ENCODE measurements at regions not wholly inside any gene's neighbourhood (a gene's known extent, or its start where the extent isn't known, plus 50 kb on each side); places are given as distances from the start of the nearest gene placed in this dataset.

GRCh38 chr10:110423650-110424049 lies 74.1 kb upstream of the DUSP5 start (continued):
- no peak for TF ChIP-seq ZBTB40 (IDR thresholded peaks at IDR 0.05; ENCODE audit: borderline replicate concordance)
- TF ChIP-seq TARDBP (IDR thresholded peaks at IDR 0.05; ENCODE audit: borderline replicate concordance), result no peak
- TF ChIP-seq RELA (IDR thresholded peaks at IDR 0.05; ENCODE audit: borderline replicate concordance, partially characterized antibody), result no peak
- TF ChIP-seq ZNF217 (IDR thresholded peaks at IDR 0.05), result no peak
- TF ChIP-seq IKZF2 (IDR thresholded peaks at IDR 0.05), result peak; percentile 35 to 49; a peak in 3 of 4 replicates
- TF ChIP-seq HDGF (IDR thresholded peaks at IDR 0.05), result no peak
- 0 out of 2 replicates have a peak, but pooled peaks have one; percentile 13 for TF ChIP-seq PAX5 (IDR thresholded peaks at IDR 0.05; ENCODE audit: borderline replicate concordance, low read depth, low read length)
- no peak for TF ChIP-seq ASH2L (IDR thresholded peaks at IDR 0.05; ENCODE audit: borderline replicate concordance, low read depth)
- peak; percentile 34 for TF ChIP-seq SMAD1 (IDR thresholded peaks at IDR 0.05; ENCODE audit: low read depth, partially characterized antibody)
- peak; percentile 90 for TF ChIP-seq EED (IDR thresholded peaks at IDR 0.05; ENCODE audit: low read depth)
- TF ChIP-seq MAX (IDR thresholded peaks at IDR 0.05; ENCODE audit: low read depth, low read length), result no peak
- no peak for TF ChIP-seq IRF4 (IDR thresholded peaks at IDR 0.05; ENCODE audit: low read depth, low read length)
- TF ChIP-seq NR2C1 (IDR thresholded peaks at IDR 0.05), result no peak
- peak; percentile 60; the same call in 1 of the 2 replicates for TF ChIP-seq FOXM1 (IDR thresholded peaks at IDR 0.05; ENCODE audit: low read depth, low read length)
- no peak for TF ChIP-seq YBX1 (IDR thresholded peaks at IDR 0.05)
- no peak for TF ChIP-seq EZH2 (IDR thresholded peaks at IDR 0.05; ENCODE audit: borderline replicate concordance, control insufficient read depth, low read depth, low read length)
- TF ChIP-seq KLF5 (IDR thresholded peaks at IDR 0.05; ENCODE audit: partially characterized antibody), result no peak
- TF ChIP-seq CBX3 (IDR thresholded peaks at IDR 0.05; ENCODE audit: borderline replicate concordance, low read depth), result no peak
- peak; percentile 53; the same call in 1 of the 2 replicates for TF ChIP-seq RUNX3 (IDR thresholded peaks at IDR 0.05; ENCODE audit: low read length)
- TF ChIP-seq MEF2B (IDR thresholded peaks at IDR 0.05; ENCODE audit: partially characterized antibody, poor library complexity, severe bottlenecking), result no peak
- no peak for TF ChIP-seq CEBPZ (IDR thresholded peaks at IDR 0.05; ENCODE audit: low read depth, low read length)
- TF ChIP-seq USF1 (IDR thresholded peaks at IDR 0.05; ENCODE audit: borderline replicate concordance, extremely low read length, insufficient read depth, low read depth, low read length), result no peak
- no peak for TF ChIP-seq LARP7 (IDR thresholded peaks at IDR 0.05)
- no peak for TF ChIP-seq MXI1 (IDR thresholded peaks at IDR 0.05; ENCODE audit: low read depth, low read length)
- TF ChIP-seq SRF (IDR thresholded peaks at IDR 0.05; ENCODE audit: low read depth in 2 of 2, low read length in 2 of 2), result no peak
- TF ChIP-seq ZNF622 (IDR thresholded peaks at IDR 0.05), result no peak
